Lower leg skin (tissue), 3 donors: ENCODE measurements at regions not wholly inside any gene's neighbourhood (a gene's known extent, or its start where the extent isn't known, plus 50 kb on each side); places are given as distances from the start of the nearest gene placed in this dataset.

Experiments used
- CTCF ChIP-seq, 3 donors: fragments of 450-650 bp; IDR thresholded peaks; one replicate each; pipeline ENCODE4 v1.5.1; 2016; ENCODE audit warnings: antibody characterized with exemption in 3 of 3, mild to moderate bottlenecking in 3 of 3, moderate library complexity in 2 of 3
- POLR2A ChIP-seq, 2 donors: fragments of 450-650 bp; IDR thresholded peaks; one replicate each; pipeline ENCODE4 v1.6.1; 2016 to 2017; ENCODE audit warnings: antibody characterized with exemption in 2 of 2, mild to moderate bottlenecking in 1 of 2, moderate library complexity in 1 of 2

- TF ChIP-seq CTCF (IDR thresholded peaks at IDR 0.05) = no peak
- TF ChIP-seq POLR2A (IDR thresholded peaks at IDR 0.05) = no peak
Observed at GRCh38 chr13:57874530-57874929, 243.0 kb downstream of the PCDH17 start.
